NCI-H345 treated with DMSO at 0.1 percent for 48 hours (cell line): ENCODE measurements at regions not wholly inside any gene's neighbourhood (a gene's known extent, or its start where the extent isn't known, plus 50 kb on each side); places are given as distances from the start of the nearest gene placed in this dataset.
"Not testable (repeated sequence)": the region's sequence is repeated elsewhere in the genome, so short reads cannot be mapped to it uniquely, and the experiment has no call there.

Experiments used
- DNase-seq: peaks from one replicate; lab custom pipeline; 2025; ENCODE audit not compliant: unreplicated experiment; lab: John Stamatoyannopoulos, UW

- DNase-seq: no peak
These were observed 82.2 kb upstream of the RNU2-1 start for GRCh38 chr17:43315858-43316521.

GRCh38 chr17:43315369-43315768, 81.6 kb upstream of the RNU2-1 start:
- no peak for DNase-seq

- DNase-seq: no peak
These were observed 80.8 kb upstream of the RNU2-1 start for GRCh38 chr17:43314611-43315011.

DNA sequence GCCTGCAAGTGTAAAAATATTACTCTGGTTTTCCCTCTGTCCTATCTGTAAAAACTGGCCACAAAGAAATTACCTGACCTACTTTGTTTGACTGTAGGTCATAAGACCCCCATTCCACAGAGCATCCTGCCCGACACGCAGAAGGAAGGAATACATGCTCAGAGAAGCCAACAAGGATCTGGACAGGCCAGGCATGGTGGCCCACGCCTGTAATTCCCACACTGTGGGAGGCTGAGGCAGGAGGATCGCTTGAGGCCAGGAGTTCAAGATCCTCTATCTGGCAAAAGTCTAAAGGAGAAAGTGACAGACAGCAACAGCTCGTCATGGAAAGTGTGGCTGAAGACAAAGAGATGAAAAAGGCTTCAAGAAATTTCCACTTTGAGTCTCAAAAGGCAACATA, 78.2 kb upstream of the RNU2-1 start:
- no peak for DNase-seq

GRCh38 chr17:43309505-43310332, 75.9 kb upstream of the RNU2-1 start:
- DNase-seq: no peak

DNA sequence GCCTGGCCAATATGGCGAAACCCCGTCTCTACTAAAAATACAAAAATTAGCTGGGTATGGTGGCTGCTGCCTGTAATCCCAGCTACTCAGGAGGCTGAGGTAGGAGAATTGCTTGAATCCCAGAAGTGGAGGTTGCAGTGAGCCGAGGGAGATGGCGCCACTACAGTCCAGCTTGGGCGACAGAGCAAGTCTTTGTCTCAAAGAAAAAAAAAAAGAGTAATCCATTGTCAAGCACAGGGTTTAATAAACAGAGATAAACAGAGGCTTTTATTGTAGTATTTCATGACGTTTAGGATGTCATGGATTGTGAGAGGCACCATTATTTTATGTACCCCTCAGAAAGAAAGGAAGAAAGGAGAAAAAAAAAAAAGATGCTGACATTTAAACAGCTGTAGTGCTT, 75.2 kb upstream of the RNU2-1 start:
- no peak for DNase-seq

DNA sequence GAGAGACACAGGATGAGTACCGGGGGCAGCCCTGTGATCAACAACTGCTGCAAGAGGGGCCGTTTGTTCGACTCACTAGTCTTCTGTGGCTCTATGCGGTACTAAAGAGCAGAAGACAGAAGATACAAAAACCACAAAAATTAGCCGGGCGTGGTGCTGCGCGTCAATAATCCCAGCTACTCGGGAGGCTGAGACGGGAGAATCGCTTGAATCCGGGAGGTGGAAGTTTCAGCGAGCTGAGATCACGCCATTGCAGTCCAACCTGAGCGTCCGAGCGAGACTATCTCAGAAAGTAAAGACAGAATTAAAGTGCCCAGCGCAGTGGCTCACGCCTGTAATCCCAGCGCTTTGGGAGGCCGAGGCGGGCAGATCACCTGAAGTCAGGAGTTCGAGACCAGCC, 71.0 kb upstream of the RNU2-1 start:
- DNase-seq: not testable (repeated sequence)

GRCh38 chr17:43303049-43303448, 69.3 kb upstream of the RNU2-1 start:
- DNase-seq: not testable (repeated sequence)

DNA sequence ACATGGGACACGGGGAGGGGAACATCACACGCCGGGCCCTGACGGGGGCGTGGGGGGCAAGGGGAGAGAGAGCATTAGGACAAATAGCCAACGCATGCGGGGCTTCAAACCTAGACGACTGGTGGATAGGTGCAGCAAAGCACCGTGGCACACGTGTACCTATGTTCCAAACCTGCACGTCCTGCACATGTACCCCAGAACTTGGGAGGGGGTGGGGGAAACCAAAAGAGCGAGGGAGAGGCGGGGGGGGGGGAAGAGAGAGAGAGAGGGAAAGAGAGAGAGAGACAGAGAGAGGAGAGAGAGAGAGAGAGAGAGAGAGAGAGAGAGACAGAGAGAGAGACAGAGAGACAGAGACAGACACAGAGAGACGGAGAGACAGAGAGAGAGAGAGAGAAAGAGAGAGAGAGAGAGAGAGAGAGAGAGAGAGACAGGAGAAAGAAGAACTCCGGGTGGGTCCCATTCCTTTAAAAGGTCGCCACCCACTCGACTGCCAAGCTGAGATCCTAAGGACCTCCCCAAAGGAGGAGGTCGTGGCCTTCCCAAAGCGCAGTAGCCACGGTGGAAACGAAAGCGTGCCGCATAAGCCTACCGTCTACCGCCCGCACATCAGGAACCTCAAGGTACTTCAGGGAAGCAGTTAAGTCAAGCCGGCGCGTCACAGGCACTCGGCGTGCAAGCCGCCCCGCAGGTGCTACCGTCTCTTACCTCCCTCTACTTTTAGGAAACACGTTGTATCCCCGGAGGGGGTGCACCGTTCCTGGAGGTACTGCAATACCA, 65.7 kb upstream of the RNU2-1 start:
- DNase-seq: not testable (repeated sequence)

DNA sequence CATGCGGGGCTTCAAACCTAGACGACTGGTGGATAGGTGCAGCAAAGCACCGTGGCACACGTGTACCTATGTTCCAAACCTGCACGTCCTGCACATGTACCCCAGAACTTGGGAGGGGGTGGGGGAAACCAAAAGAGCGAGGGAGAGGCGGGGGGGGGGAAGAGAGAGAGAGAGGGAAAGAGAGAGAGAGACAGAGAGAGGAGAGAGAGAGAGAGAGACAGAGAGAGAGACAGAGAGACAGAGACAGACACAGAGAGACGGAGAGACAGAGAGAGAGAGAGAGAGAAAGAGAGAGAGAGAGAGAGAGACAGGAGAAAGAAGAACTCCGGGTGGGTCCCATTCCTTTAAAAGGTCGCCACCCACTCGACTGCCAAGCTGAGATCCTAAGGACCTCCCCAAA, 55.9 kb upstream of the RNU2-1 start:
- not testable (repeated sequence) for DNase-seq

- DNase-seq: not testable (repeated sequence)
These were observed 49.8 kb upstream of the RNU2-1 start for GRCh38 chr17:43283606-43284005.
